Endothelial cell (in vitro differentiated cells): ENCODE measurements at regions not wholly inside any gene's neighbourhood (a gene's known extent, or its start where the extent isn't known, plus 50 kb on each side); places are given as distances from the start of the nearest gene placed in this dataset.

Experiments used
- DNase-seq: peaks from one replicate; pipeline ENCODE4 v3.0.0; 2021; ENCODE audit warnings: low spot score
- H3K27ac Mint-ChIP-seq: one replicate; pipeline ENCODE4 v1.8.0; 2021; ENCODE audit warnings: mixed read lengths, inconsistent platforms; ENCODE audit not compliant: unreplicated experiment
- H3K27me3 Mint-ChIP-seq: one replicate; pipeline ENCODE4 v1.8.0; 2021; ENCODE audit warnings: mild to moderate bottlenecking, moderate library complexity, mixed read lengths, inconsistent platforms; ENCODE audit not compliant: unreplicated experiment
- H3K36me3 Mint-ChIP-seq: one replicate; pipeline ENCODE4 v1.8.0; 2021; ENCODE audit warnings: mild to moderate bottlenecking, low read depth, mixed read lengths, inconsistent platforms; ENCODE audit not compliant: unreplicated experiment
- H3K4me1 Mint-ChIP-seq: one replicate; pipeline ENCODE4 v1.8.0; 2021; ENCODE audit warnings: mild to moderate bottlenecking, mixed read lengths, inconsistent platforms; ENCODE audit not compliant: unreplicated experiment
- H3K4me3 Mint-ChIP-seq: one replicate; pipeline ENCODE4 v1.8.0; 2021; ENCODE audit warnings: mild to moderate bottlenecking, mixed read lengths, inconsistent platforms; ENCODE audit not compliant: unreplicated experiment
- H3K9me3 Mint-ChIP-seq: one replicate; pipeline ENCODE4 v1.8.0; 2021; ENCODE audit warnings: mixed read lengths, inconsistent platforms; ENCODE audit not compliant: unreplicated experiment
- CTCF ChIP-seq: fragments of 200-600 bp; sonication (generic); IDR thresholded peaks from one replicate; pipeline ENCODE4 v1.5.0; 2021; ENCODE audit warnings: antibody characterized with exemption; ENCODE audit not compliant: unreplicated experiment

GRCh38 chr12:96136725-96137378, 57.3 kb upstream of the ELK3 start:
- H3K4me1 Mint-ChIP-seq, result peaks cover 38% of the 10 kb centered on the region
- TF ChIP-seq CTCF, result no peak
- no peak overlapping the region for H3K4me3 Mint-ChIP-seq
- DNase-seq, result no peak
- peak overlapping the region; percentile 62 for H3K27ac Mint-ChIP-seq
- no peaks in the 10 kb centered on the region for H3K9me3 Mint-ChIP-seq
- H3K36me3 Mint-ChIP-seq, result peaks cover 3% of the 10 kb centered on the region
- peaks cover 12% of the 10 kb centered on the region for H3K27me3 Mint-ChIP-seq

DNA sequence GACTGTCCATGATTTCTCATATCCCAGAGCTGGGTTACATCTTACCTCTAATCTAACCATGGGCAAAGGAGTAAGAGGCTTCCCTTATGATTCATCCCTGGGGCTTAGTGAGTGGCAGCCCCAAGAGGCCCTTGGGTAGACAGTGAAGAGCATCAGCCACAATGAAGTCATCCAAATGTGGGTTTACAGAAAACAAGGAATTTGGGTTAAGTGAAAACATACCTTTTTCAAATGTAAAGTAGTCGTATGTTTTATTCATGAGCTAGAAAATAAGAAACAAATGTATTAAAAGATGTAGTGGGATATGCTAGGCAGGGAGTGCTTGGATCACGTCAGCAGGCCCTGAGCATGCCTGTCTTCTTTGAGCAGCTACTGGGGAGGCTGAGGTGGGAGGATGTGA, 54.0 kb upstream of the ELK3 start:
- Mint-ChIP-seq H3K4me1 (peaks cover 58% of the 10 kb centered on the region), H3K27me3 (peaks cover 13% of the 10 kb centered on the region), H3K27ac (no peak overlapping the region), H3K36me3 (peaks cover 3% of the 10 kb centered on the region), H3K4me3 (no peak overlapping the region), H3K9me3 (no peaks in the 10 kb centered on the region)
- TF ChIP-seq CTCF, result no peak
- no peak for DNase-seq

- Mint-ChIP-seq H3K4me1 (peaks cover 54% of the 10 kb centered on the region), H3K27me3 (peaks cover 11% of the 10 kb centered on the region), H3K9me3 (no peaks in the 10 kb centered on the region), H3K36me3 (peaks cover 2% of the 10 kb centered on the region), H3K27ac (no peak overlapping the region), H3K4me3 (no peak overlapping the region)
- DNase-seq, result no peak
- TF ChIP-seq CTCF, result no peak
Observed at GRCh38 chr12:96141216-96141912, 52.8 kb upstream of the ELK3 start.

DNA sequence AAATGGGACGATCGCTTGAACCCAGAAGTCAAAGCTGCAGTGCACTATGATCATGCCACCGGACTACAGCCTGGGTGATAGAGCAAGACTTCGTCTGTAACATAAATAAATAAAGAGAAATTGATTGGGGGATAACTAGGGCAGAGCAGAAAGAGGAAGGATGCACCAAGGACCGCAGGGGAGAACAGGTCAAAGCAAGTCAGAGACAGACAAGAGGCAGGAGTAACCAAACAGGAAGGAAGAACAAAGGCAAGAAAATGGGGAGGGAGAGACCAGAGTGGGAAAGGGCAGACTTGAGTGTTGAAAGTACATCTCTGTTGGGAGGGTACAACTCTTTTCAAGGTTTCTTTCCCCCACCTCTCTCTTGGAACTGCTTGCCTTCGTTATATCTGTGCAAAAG, 50.8 kb upstream of the ELK3 start:
- Mint-ChIP-seq H3K27ac (peak overlapping the region; percentile 95), H3K9me3 (no peaks in the 10 kb centered on the region), H3K27me3 (peaks cover 9% of the 10 kb centered on the region), H3K4me1 (peaks cover 50% of the 10 kb centered on the region), H3K36me3 (no peaks in the 10 kb centered on the region), H3K4me3 (peak overlapping the region; percentile 84)
- DNase-seq, result no peak
- no peak for TF ChIP-seq CTCF
